ENCODE measurements at regions not wholly inside any gene's neighbourhood (a gene's known extent, or its start where the extent isn't known, plus 50 kb on each side); places are given as distances from the start of the nearest gene placed in this dataset.
"Not testable (repeated sequence)": the region's sequence is repeated elsewhere in the genome, so short reads cannot be mapped to it uniquely, and the experiment has no call there.

DNA sequence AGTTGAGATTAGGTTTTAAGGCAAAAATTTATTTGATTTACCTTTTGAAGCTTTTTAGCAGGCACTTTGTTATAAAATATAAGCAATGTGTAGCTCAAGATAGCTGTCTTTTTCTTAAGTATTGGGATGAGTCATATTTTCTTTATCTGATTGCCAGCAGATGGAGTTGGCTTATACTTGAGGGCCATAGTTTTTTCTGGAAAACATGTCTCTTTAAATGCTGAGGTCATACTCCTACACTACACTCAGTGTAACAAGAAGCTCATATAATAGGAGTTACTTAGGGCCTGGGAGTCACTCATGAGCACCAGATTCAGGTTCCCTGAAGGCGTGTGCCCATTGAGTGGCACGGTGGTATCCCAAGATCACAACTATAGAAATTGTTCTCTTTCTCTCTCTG, 579.8 kb downstream of the EDEM1 start:
- BruUV-seq (replicated peaks) = no TSS peak
- Histone ChIP-seq H3K9me2 (ENCODE audit: insufficient read depth) (no peaks in the 10 kb centered on the region), H3K27ac (no peak overlapping the region), H3K4me1 (replicated peaks; ENCODE audit: insufficient read depth) (no peaks in the 10 kb centered on the region), H3K9me3 (ENCODE audit: insufficient read depth, low read depth) (0 out of 2 replicates have a peak, but pooled peaks cover 3% of the 10 kb centered on the region), H3K4me3 (no peak overlapping the region), H3K4me2 (no peak overlapping the region), H3K27me3 (ENCODE audit: insufficient read depth, low read depth) (no peaks in the 10 kb centered on the region), H3K79me2 (ENCODE audit: low read depth) (no peaks in the 10 kb centered on the region), H3K36me3 (ENCODE audit: low read depth) (no peaks in the 10 kb centered on the region), H4K20me1 (ENCODE audit: insufficient read depth) (no peaks in the 10 kb centered on the region), H2AFZ (no peak overlapping the region), H3F3A (ENCODE audit: insufficient read depth, low read depth) (no peaks in the 10 kb centered on the region)
- ChIA-PET POLR2A (ENCODE audit: unreplicated experiment) (interaction anchor here (0.9 kb wide), 1 partner anchor 465 kb away, joined by 7 read pairs; no protein-coding TSS in a partner anchor), CTCF (interaction anchor here (1.3 kb wide), 1 partner anchor 36 kb away, joined by 4 read pairs; no protein-coding TSS in a partner anchor)
- TF ChIP-seq EZH2 (IDR thresholded peaks at IDR 0.05; ENCODE audit: low read depth) (no peak), CTCF (conservative IDR thresholded peaks at IDR 0.05) (no peak)
- intact Hi-C loops (cut with micrococcal nuclease; ENCODE audit: unreplicated experiment) = no loop called here
- no peak for DNase-seq

- no peak for DNase-seq
- Histone ChIP-seq H3K4me2 (no peak overlapping the region), H3K79me2 (ENCODE audit: low read depth) (no peaks in the 10 kb centered on the region), H3K4me1 (replicated peaks; ENCODE audit: insufficient read depth) (no peaks in the 10 kb centered on the region), H3K27me3 (ENCODE audit: insufficient read depth, low read depth) (no peaks in the 10 kb centered on the region), H3F3A (ENCODE audit: insufficient read depth, low read depth) (no peaks in the 10 kb centered on the region), H3K9me2 (ENCODE audit: insufficient read depth) (no peaks in the 10 kb centered on the region), H2AFZ (no peak overlapping the region), H3K4me3 (no peak overlapping the region), H4K20me1 (ENCODE audit: insufficient read depth) (no peaks in the 10 kb centered on the region), H3K27ac (no peak overlapping the region), H3K36me3 (ENCODE audit: low read depth) (no peaks in the 10 kb centered on the region), H3K9me3 (ENCODE audit: insufficient read depth, low read depth) (0 out of 2 replicates have a peak, but pooled peaks cover 3% of the 10 kb centered on the region)
- TF ChIP-seq EZH2 (IDR thresholded peaks at IDR 0.05; ENCODE audit: low read depth) = no peak
- no peak for TF ChIP-seq CTCF (conservative IDR thresholded peaks at IDR 0.05)
- ChIA-PET POLR2A (ENCODE audit: unreplicated experiment) (no interaction called here), CTCF (interaction anchor here (1.3 kb wide), 1 partner anchor 37 kb away, joined by 4 read pairs; no protein-coding TSS in a partner anchor)
- BruUV-seq (replicated peaks) = no TSS peak
- intact Hi-C loops (cut with micrococcal nuclease; ENCODE audit: unreplicated experiment) = no loop called here
Observed at GRCh38 chr3:5768281-5768945, 580.9 kb downstream of the EDEM1 start.

DNA sequence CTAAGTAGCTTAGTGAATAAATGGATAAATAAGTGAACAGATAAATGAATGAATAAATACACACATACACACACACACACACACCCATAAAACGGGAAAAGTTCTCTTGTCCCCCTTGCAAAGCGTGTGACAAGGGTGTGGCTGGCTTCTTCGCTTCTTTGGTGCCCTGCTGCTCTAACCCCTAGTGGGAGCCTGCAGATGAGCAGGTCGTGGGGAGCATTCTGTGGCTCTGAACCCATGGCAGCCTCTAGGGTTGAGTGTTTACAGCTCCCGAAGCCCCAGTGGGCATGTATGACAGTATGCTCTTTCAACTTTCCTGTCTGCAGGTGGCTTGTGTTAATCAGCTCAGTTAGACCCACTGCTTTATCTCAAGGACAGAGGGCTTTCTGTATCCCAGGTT, 582.3 kb downstream of the EDEM1 start:
- Histone ChIP-seq H3K4me1 (replicated peaks; ENCODE audit: insufficient read depth) (no peaks in the 10 kb centered on the region), H3K27me3 (ENCODE audit: insufficient read depth, low read depth) (no peaks in the 10 kb centered on the region), H4K20me1 (ENCODE audit: insufficient read depth) (no peaks in the 10 kb centered on the region), H3K79me2 (ENCODE audit: low read depth) (no peaks in the 10 kb centered on the region), H3K9me3 (ENCODE audit: insufficient read depth, low read depth) (0 out of 2 replicates have a peak, but pooled peaks cover 3% of the 10 kb centered on the region), H3K4me3 (no peak overlapping the region), H3K4me2 (no peak overlapping the region), H3K36me3 (ENCODE audit: low read depth) (no peaks in the 10 kb centered on the region), H3K27ac (no peak overlapping the region), H3F3A (ENCODE audit: insufficient read depth, low read depth) (no peaks in the 10 kb centered on the region), H2AFZ (no peak overlapping the region), H3K9me2 (ENCODE audit: insufficient read depth) (no peaks in the 10 kb centered on the region)
- intact Hi-C loops (cut with micrococcal nuclease; ENCODE audit: unreplicated experiment) = no loop called here
- BruUV-seq (replicated peaks) = no TSS peak
- POLR2A ChIA-PET (ENCODE audit: unreplicated experiment) = no interaction called here
- no peak for DNase-seq
- no peak for TF ChIP-seq EZH2 (IDR thresholded peaks at IDR 0.05; ENCODE audit: low read depth)
- CTCF ChIA-PET = no interaction called here

DNA sequence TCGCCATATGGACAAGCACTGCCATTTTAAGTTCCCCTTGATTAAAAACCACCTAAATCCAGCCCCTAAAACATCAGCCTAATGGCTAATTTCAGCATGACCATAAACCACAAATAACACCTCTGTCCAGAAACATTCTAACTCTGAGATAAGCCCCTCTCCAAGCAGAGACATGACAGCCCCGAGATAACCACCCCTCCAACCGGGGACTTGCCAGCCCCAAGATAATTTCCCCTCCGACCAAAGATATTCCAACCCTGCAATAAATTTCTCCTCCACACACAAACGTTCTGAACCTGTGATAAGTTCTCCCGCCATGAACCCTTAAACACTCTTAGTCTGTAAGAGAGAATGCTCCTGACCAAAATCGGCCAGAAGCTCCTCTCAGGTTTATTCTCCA, 586.8 kb downstream of the EDEM1 start:
- ChIA-PET POLR2A (ENCODE audit: unreplicated experiment) (no interaction called here), CTCF (no interaction called here)
- Histone ChIP-seq H3K9me3 (ENCODE audit: insufficient read depth, low read depth) (no peaks in the 10 kb centered on the region), H3K27me3 (ENCODE audit: insufficient read depth, low read depth) (no peaks in the 10 kb centered on the region), H3F3A (ENCODE audit: insufficient read depth, low read depth) (no peaks in the 10 kb centered on the region), H3K36me3 (ENCODE audit: low read depth) (no peaks in the 10 kb centered on the region), H3K27ac (no peak overlapping the region), H3K4me3 (no peak overlapping the region), H3K4me2 (no peak overlapping the region), H3K4me1 (replicated peaks; ENCODE audit: insufficient read depth) (no peaks in the 10 kb centered on the region), H2AFZ (no peak overlapping the region), H3K9me2 (ENCODE audit: insufficient read depth) (no peaks in the 10 kb centered on the region), H4K20me1 (ENCODE audit: insufficient read depth) (no peaks in the 10 kb centered on the region), H3K79me2 (ENCODE audit: low read depth) (no peaks in the 10 kb centered on the region)
- intact Hi-C loops (cut with micrococcal nuclease; ENCODE audit: unreplicated experiment) = no loop called here
- no TSS peak for BruUV-seq (replicated peaks)
- DNase-seq = no peak
- no peak for TF ChIP-seq EZH2 (IDR thresholded peaks at IDR 0.05; ENCODE audit: low read depth)
- no peak for TF ChIP-seq CTCF (conservative IDR thresholded peaks at IDR 0.05)

GRCh38 chr3:5775100-5775499, 587.6 kb downstream of the EDEM1 start:
- H3F3A ChIP-seq (ENCODE audit: insufficient read depth, low read depth); H3K36me3 ChIP-seq (ENCODE audit: low read depth); DNase-seq; H3K4me1 ChIP-seq (replicated peaks; ENCODE audit: insufficient read depth); CTCF ChIA-PET; H3K4me2 ChIP-seq; BruUV-seq (replicated peaks); H3K27me3 ChIP-seq (ENCODE audit: insufficient read depth, low read depth); H3K9me2 ChIP-seq (ENCODE audit: insufficient read depth); H3K27ac ChIP-seq; H2AFZ ChIP-seq; H3K79me2 ChIP-seq (ENCODE audit: low read depth); H3K4me3 ChIP-seq; H4K20me1 ChIP-seq (ENCODE audit: insufficient read depth); H3K9me3 ChIP-seq (ENCODE audit: insufficient read depth, low read depth); POLR2A ChIA-PET (ENCODE audit: unreplicated experiment); intact Hi-C loops (cut with micrococcal nuclease; ENCODE audit: unreplicated experiment): not testable (repeated sequence)
